HUES6 (cell line): ENCODE measurements at regions not wholly inside any gene's neighbourhood (a gene's known extent, or its start where the extent isn't known, plus 50 kb on each side); places are given as distances from the start of the nearest gene placed in this dataset.
"Not testable (repeated sequence)": the region's sequence is repeated elsewhere in the genome, so short reads cannot be mapped to it uniquely, and the experiment has no call there.

Source experiments
- H3K27ac ChIP-seq: 2 replicates; pipeline ENCODE4 v1.7.0; 2013; ENCODE audit warnings: low read depth, mild to moderate bottlenecking, low read length, inconsistent platforms
- H3K27me3 ChIP-seq: 2 replicates; pipeline ENCODE4 v1.6.1; 2013; ENCODE audit warnings: low read length; ENCODE audit not compliant: control insufficient read depth, insufficient read depth
- H3K36me3 ChIP-seq: 2 replicates; pipeline ENCODE4 v1.6.1; 2013; ENCODE audit warnings: low read length; ENCODE audit not compliant: control insufficient read depth, insufficient read depth
- H3K4me1 ChIP-seq: 2 replicates; pipeline ENCODE4 v1.6.1; 2013; ENCODE audit warnings: low read length; ENCODE audit not compliant: control insufficient read depth, insufficient read depth
- H3K4me3 ChIP-seq: 2 replicates; pipeline ENCODE4 v1.5.1; 2013; ENCODE audit warnings: low read depth, low read length
- H3K9ac ChIP-seq: one replicate; pipeline ENCODE4 v1.6.1; 2013; ENCODE audit warnings: mild to moderate bottlenecking, low read length
- H3K9me3 ChIP-seq: 2 replicates; pipeline ENCODE4 v1.6.1; 2013; ENCODE audit warnings: low read depth, low read length; ENCODE audit not compliant: control insufficient read depth, insufficient read depth

DNA sequence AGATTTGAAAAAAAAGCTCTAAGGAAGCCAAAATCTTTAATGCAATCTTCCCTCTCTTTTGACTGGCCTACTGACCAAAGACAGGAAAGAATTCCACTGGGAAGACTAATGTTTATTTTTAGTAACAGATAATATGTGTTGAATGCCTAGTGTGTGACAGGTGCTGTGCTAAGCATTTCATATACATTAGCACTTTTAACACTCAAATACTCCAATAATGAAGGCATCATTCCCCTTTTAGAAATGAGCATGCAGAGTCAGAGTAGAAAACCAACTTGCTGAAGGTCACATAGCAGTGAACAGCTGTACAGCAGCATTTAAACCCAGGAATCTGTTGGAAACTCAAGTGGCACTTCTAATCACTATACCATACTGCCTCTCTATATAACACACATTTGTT, 170.6 kb downstream of the MINAR1 start:
- Histone ChIP-seq H3K9me3 (no peaks in the 10 kb centered on the region), H3K9ac (no peak overlapping the region), H3K27ac (no peak overlapping the region), H3K36me3 (no peaks in the 10 kb centered on the region), H3K27me3 (no peaks in the 10 kb centered on the region), H3K4me3 (no peak overlapping the region), H3K4me1 (no peaks in the 10 kb centered on the region)

DNA sequence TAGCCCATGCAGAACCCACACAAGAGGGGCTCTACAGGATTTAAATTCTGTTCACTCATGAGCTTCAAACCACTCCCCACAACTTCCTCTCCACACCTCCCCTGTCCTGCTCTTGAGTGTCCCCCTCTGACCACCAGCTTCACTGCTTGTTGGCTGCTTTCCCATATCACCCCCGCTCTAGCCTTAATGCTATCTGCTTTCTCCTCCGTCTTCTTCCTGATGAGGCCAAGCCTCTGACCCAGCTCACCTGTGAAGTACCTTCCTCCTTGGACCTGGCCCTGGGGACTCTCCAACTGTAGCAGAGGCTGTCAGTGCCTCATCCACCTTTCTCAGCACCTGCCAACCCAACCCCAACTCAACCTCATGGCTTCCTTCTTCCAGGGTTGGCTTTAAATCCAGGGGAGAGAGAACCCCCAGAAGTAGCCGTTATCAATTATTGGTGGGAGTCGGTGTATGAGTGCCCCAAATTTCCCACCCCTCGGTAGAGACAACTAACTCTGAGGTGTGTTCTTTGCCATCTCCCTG, 174.8 kb downstream of the MINAR1 start:
- Histone ChIP-seq H3K4me1 (no peaks in the 10 kb centered on the region), H3K9ac (no peak overlapping the region), H3K36me3 (no peaks in the 10 kb centered on the region), H3K4me3 (no peak overlapping the region), H3K9me3 (no peaks in the 10 kb centered on the region), H3K27ac (no peak overlapping the region), H3K27me3 (no peaks in the 10 kb centered on the region)

DNA sequence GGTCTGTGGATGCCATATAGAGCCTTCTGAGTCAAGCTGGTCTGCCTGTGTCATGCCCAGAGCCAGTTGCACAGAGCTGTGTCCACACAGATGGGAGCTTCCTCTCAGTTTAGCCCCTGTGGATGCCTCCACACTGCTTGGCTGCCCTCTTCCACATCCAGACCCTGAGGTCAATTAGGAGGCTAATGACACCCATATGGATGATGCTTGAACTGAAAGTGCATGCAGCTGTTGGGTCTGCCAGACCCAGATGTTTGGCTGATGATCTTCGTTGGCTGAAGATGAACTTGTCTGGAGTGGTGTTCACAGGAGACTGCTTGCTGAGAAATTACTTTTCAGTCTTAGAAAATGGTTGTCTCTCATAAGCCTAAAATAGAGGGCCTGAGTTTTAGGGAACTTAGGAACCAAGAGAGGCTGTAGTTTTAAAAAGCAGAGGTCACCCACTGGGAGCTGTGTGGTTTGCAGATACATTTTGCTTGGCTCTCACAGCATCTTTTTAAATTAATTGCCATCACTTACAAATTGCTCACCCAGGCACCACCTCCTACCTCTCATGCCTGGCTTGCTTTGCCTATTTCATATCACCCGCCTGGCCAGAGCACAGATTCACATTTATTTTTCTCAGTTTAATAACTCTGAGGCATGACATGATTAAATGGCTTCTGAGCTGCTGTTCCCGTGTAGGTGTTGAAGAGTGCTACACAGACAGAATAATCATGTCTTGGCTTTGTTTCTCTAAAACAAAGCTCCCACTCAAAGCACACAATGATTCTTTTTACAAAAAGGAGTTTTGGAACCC, 176.1 kb downstream of the MINAR1 start:
- no peak overlapping the region for H3K4me3 ChIP-seq
- no peaks in the 10 kb centered on the region for H3K4me1 ChIP-seq
- H3K36me3 ChIP-seq: no peaks in the 10 kb centered on the region
- no peaks in the 10 kb centered on the region for H3K27me3 ChIP-seq
- H3K9me3 ChIP-seq: no peaks in the 10 kb centered on the region
- no peak overlapping the region for H3K27ac ChIP-seq
- no peak overlapping the region for H3K9ac ChIP-seq

DNA sequence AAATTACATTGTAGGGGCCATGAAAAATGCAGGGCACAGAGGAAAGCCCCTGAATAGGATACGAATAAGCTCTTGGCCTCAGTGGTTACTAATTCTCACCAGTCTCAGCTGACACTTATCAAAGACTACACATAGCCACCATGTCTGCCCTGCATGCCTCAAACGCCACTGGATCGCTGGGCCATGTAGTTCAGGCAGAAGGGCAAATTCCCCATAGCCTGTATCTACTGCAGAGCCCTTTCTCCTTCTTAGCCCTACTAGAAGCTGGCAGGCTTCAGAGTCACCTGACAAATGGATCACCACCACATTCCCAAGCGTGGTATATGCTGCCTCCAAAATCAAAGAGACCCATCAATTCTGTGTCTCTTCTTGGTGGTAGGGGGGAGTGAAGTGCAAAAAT, 177.4 kb downstream of the MINAR1 start:
- no peak overlapping the region for H3K9ac ChIP-seq
- no peaks in the 10 kb centered on the region for H3K9me3 ChIP-seq

DNA sequence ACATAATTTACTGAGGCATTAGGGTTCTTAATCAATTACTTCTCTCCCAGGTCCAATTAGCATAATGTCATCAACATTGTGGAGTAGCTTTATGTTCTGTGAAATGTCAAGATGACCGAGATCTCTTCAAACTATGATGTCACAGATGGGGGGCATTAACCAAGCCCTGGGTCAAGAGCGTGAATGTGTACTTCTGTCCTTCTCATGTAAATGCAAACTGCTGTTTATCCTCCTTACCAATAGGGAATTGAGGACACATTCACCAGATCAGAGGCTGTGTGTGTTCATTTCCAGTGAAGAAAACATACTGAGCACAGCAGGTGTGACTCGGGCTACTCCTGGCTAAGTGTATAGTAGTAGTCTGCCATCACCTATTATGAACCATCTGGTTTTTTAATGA, 177.9 kb downstream of the MINAR1 start:
- Histone ChIP-seq H3K9ac (no peak overlapping the region), H3K27me3 (no peaks in the 10 kb centered on the region), H3K4me1 (no peaks in the 10 kb centered on the region), H3K4me3 (no peak overlapping the region), H3K27ac (no peak overlapping the region), H3K36me3 (no peaks in the 10 kb centered on the region), H3K9me3 (no peaks in the 10 kb centered on the region)

More for the DNA sequence above, 177.4 kb downstream of the MINAR1 start:
- Histone ChIP-seq H3K4me1 (no peaks in the 10 kb centered on the region), H3K27ac (no peak overlapping the region), H3K36me3 (no peaks in the 10 kb centered on the region), H3K4me3 (no peak overlapping the region), H3K27me3 (no peaks in the 10 kb centered on the region)

DNA sequence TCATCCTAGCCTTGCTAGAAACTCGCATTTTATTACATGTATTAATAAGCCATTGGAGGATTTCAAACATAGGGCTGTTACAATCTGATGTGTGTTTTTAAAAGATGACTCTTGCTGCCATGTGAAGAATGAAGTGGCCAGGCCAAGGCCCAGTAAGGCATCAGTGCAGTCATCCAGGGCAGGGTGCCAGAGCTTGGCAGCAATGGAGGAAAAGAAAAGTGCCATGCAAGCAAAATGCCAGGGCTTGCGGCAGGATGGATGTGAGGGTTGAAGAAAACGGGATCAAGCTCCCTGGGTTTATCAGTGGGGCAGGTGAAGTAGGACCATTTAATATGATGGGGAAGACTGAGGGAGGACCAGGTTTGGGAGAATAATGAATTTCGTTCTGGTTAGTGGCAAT, 183.6 kb downstream of the MINAR1 start:
- H3K27ac ChIP-seq: no peak overlapping the region
- H3K27me3 ChIP-seq: no peaks in the 10 kb centered on the region
- no peaks in the 10 kb centered on the region for H3K36me3 ChIP-seq
- no peaks in the 10 kb centered on the region for H3K9me3 ChIP-seq
- H3K4me1 ChIP-seq: no peaks in the 10 kb centered on the region
- H3K9ac ChIP-seq: no peak overlapping the region
- H3K4me3 ChIP-seq: no peak overlapping the region

DNA sequence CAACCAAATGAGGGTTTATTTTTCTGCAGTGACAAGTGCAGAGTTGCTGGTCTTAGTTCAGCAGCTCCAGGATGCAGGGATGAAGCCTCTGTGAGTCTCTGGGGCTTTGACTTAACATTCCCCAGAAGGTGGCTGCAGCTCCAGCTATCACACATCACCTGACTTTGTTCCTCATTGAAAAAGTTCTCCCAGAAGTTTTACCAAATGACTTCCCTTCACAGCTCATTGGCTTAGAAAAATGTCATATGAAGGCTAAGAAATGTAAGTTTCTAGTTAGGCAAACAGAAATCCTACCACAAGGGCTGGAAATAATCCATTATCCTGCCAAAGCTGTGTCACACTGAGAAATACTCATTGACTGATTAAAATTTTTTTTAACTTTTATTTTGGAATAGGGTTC, 184.9 kb downstream of the MINAR1 start:
- Histone ChIP-seq H3K4me3 (no peak overlapping the region), H3K36me3 (no peaks in the 10 kb centered on the region), H3K9me3 (no peaks in the 10 kb centered on the region), H3K9ac (no peak overlapping the region), H3K4me1 (no peaks in the 10 kb centered on the region), H3K27ac (no peak overlapping the region), H3K27me3 (no peaks in the 10 kb centered on the region)

DNA sequence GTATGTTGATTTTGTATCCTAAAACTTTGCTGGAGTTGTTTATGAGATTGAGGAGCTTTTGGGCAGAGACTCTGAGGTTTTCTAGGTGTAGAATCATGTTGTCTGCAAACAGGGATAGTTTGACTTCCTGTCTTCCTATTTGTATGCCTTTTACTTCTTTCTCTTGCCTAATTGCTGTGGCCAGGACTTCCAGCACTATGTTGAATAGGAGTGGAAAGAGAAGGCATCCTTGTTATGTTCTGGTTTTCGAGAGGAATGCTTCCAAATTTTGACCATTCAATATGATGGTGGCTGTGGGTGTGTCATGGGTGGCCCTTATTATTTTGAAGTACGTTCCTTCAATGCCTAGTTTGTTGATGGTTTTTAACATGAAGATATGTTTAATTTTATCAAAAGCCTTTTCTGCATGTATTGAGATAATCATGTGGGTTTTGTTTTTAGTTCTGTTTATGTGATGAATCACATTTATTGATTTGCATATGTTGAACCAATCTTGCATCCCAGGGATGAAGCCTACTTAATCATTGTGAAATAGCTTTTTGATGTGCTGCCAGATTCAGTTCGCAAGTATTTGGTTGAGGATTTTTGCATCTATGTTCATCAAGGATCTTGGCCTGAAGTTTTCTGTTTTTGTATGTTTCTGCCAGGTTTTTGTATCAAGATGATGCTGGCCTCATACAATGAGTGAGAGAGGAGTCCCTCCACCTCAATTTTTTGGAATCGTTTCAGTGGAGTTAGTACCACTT, 188.1 kb downstream of the MINAR1 start:
- H3K9ac ChIP-seq: no peak overlapping the region
- H3K36me3 ChIP-seq: no peaks in the 10 kb centered on the region
- no peaks in the 10 kb centered on the region for H3K4me1 ChIP-seq
- H3K27ac ChIP-seq: no peak overlapping the region
- H3K9me3 ChIP-seq: no peaks in the 10 kb centered on the region
- no peaks in the 10 kb centered on the region for H3K27me3 ChIP-seq
- H3K4me3 ChIP-seq: no peak overlapping the region

DNA sequence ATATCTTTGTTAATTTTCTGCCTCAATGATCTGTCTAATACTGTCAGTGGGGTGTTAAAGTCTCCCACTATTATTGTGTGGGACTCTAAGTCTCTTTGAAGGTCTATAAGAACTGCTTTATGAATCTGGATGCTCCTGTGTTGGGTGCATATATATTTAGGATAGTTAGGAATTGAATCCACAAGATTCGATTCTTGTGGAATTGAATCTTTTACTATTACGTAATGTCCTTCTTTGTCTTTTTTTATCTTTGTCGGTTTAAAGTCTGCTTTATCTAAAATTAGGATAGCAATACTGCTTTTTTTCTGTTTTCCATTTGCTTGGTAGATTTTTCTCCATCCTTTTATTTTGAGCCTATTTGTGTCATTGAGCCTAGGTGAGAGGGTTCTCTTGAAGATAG, 189.7 kb downstream of the MINAR1 start:
- H3K4me1 ChIP-seq, H3K27ac ChIP-seq, H3K36me3 ChIP-seq, H3K4me3 ChIP-seq, H3K9ac ChIP-seq, H3K9me3 ChIP-seq, H3K27me3 ChIP-seq: not testable (repeated sequence)

DNA sequence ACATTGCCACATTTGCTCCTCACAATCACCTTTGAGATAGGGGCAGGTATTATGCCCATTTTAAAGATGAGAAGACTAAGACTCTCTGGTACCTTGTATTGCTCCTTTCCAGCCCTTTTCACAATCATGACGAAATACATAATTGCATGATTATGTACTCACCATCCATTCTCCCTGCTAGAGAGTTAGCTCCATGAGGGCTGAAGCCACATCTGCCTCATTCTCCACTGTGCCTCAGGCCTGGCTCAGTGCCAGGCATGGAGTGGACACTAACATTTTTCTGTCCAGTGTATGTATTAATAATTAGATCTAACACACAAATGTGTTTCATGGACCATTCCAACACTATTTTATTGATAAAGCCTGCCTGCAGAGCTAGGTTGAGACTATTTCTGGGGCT, 191.4 kb downstream of the MINAR1 start:
- Histone ChIP-seq H3K4me1 (no peaks in the 10 kb centered on the region), H3K9me3 (peaks cover 2% of the 10 kb centered on the region; the same call in 1 of the 2 replicates), H3K9ac (no peak overlapping the region), H3K27ac (no peak overlapping the region), H3K36me3 (no peaks in the 10 kb centered on the region), H3K4me3 (no peak overlapping the region), H3K27me3 (no peaks in the 10 kb centered on the region)

DNA sequence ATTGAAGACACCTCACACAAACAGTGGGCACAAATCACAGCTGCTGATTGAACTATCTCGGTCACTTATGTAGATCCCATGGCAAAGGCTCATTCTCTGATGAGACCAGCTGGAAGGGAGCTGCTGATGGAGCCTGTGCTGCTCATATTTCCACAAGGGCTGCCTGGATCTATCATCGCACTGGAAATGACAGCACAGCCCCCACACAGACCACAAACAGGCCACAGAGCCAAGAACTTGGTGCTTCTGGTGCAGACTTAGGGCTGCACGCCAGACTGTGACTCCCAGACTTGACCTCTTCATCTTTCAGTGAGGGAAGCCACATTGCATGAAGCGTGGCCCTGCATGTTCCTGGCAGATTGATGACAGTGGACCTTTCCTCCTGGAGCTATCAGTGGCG, 197.6 kb downstream of the MINAR1 start:
- H3K27me3 ChIP-seq: no peaks in the 10 kb centered on the region
- no peaks in the 10 kb centered on the region for H3K36me3 ChIP-seq
- H3K4me3 ChIP-seq: no peak overlapping the region
- H3K9me3 ChIP-seq: peaks cover 10% of the 10 kb centered on the region; the same call in 1 of the 2 replicates
- peaks cover under 1% of the 10 kb centered on the region; the same call in 1 of the 2 replicates for H3K4me1 ChIP-seq
- no peak overlapping the region for H3K9ac ChIP-seq
- H3K27ac ChIP-seq: no peak overlapping the region
